GM12872 (cell line): ENCODE measurements at regions not wholly inside any gene's neighbourhood (a gene's known extent, or its start where the extent isn't known, plus 50 kb on each side); places are given as distances from the start of the nearest gene placed in this dataset.
A peak's percentile ranks its signal among the peaks of the same experiment; 100 is the strongest.

ENCODE experiments used
- CTCF ChIP-seq: IDR thresholded peaks from 3 replicates; pipeline ENCODE4 v1.5.1; 2011; ENCODE audit warnings: low read depth, mild to moderate bottlenecking, low read length, moderate library complexity; ENCODE audit not compliant: insufficient read depth

- TF ChIP-seq CTCF, result no peak
Measured at GRCh38 chr1:47703156-47703825, 265.4 kb downstream of the FOXD2 start.

GRCh38 chr1:47703981-47704596 is 266.2 kb downstream of the FOXD2 start:
- 0 out of 3 replicates have a peak, but pooled peaks have one; percentile 2 for TF ChIP-seq CTCF

DNA sequence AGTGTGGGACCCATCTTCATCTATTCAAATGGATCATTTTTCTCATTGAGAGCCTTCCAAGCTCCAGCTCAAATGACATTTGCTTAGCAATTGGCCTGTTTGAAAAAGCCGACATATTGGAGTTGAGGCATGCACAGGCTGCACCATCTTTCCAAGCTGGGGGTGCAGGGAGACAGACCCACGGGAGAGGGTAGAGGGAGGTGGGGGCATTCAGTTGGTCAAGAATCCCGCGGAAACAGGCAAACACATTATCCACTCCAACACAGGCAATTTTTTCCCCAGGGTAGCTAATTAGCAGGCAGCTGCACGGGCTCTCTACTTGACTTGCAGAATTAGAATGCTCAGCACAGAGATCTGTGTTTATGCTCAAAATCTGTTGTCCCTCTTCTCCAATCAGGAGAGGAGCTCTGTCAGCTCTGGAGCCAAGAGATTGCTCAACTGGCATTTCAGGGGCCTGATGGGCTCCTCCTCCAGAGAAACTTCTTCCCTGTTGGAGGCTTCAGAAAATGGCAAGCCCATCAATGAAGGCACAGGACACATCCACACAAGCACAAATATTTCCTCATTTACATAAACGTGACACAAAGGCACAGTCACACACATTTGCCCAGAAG is 267.8 kb downstream of the FOXD2 start:
- no peak for TF ChIP-seq CTCF

DNA sequence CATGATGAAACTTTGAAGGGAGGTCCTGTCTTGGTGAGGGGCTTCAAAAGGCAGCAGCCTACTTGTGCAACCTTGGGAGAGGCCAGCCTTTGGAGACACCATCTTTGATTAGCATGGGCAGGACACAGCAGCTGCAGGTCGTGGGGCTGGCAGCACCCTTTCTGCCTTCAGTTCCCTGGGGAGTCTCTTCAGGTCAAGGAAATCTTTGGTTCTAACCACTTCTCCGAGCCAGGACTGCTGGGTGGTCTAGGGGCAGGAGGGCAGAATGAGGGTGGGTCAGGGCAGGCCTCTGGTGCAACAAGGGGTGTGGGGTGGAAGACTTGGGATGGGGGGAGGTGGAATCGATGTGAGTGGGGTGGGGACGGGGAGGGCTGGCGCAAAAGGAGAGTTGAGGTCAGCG is 269.7 kb downstream of the FOXD2 start:
- TF ChIP-seq CTCF, result no peak

GRCh38 chr1:47708019-47708535 is 270.2 kb downstream of the FOXD2 start:
- no peak for TF ChIP-seq CTCF

GRCh38 chr1:47708658-47709018 is 270.8 kb downstream of the FOXD2 start:
- no peak for TF ChIP-seq CTCF

GRCh38 chr1:47709019-47709871 is 271.4 kb downstream of the FOXD2 start:
- peak; percentile 40; the same call in 2 of the 3 replicates for TF ChIP-seq CTCF
